ENCODE measurements at regions not wholly inside any gene's neighbourhood (a gene's known extent, or its start where the extent isn't known, plus 50 kb on each side); places are given as distances from the start of the nearest gene placed in this dataset.

DNA sequence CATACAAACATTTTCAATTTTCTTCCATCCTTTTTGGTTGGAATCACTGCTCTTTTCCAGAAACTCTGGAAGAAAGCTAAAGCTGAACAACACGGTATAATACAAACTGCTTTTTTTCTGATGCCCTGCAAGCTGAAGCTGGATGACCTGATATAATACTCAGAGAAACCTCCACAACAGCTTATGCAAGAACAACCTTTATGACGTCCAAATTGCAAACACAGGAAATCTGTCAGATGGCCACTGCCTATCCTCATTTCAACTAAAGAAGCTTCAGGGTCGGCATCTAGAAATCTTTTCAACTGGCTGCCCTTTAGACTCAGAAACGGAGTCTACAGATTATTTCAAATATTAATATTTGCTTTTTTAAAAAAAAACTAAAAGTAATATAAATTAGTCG lies 106.5 kb upstream of the PRDM9 start:
- TF ChIP-seq, protein P1, sequence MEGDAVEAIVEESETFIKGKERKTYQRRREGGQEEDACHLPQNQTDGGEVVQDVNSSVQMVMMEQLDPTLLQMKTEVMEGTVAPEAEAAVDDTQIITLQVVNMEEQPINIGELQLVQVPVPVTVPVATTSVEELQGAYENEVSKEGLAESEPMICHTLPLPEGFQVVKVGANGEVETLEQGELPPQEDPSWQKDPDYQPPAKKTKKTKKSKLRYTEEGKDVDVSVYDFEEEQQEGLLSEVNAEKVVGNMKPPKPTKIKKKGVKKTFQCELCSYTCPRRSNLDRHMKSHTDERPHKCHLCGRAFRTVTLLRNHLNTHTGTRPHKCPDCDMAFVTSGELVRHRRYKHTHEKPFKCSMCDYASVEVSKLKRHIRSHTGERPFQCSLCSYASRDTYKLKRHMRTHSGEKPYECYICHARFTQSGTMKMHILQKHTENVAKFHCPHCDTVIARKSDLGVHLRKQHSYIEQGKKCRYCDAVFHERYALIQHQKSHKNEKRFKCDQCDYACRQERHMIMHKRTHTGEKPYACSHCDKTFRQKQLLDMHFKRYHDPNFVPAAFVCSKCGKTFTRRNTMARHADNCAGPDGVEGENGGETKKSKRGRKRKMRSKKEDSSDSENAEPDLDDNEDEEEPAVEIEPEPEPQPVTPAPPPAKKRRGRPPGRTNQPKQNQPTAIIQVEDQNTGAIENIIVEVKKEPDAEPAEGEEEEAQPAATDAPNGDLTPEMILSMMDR (IDR thresholded peaks at IDR 0.05), result no peak
- TF ChIP-seq POLR2A (IDR thresholded peaks at IDR 0.05), result no peak

Data from body of pancreas (tissue), 4 donors.